ENCODE measurements at regions not wholly inside any gene's neighbourhood (a gene's known extent, or its start where the extent isn't known, plus 50 kb on each side); places are given as distances from the start of the nearest gene placed in this dataset.

- TF ChIP-seq POLR2AphosphoS5 (IDR thresholded peaks at IDR 0.05; ENCODE audit: low read depth, low read length) = no peak
- no peak for TF ChIP-seq SIN3A (IDR thresholded peaks at IDR 0.05; ENCODE audit: borderline replicate concordance, insufficient read depth, low read length)
- TF ChIP-seq REST (IDR thresholded peaks at IDR 0.05; ENCODE audit: insufficient read depth in 1 of 2, low read depth in 2 of 2, low read length in 2 of 2) = no peak
- TF ChIP-seq FOXP2 (optimal IDR thresholded peaks at IDR 0.05; ENCODE audit: borderline replicate concordance, extremely low read depth, extremely low read length, insufficient read depth) = no peak
Measured at GRCh38 chr3:41101231-41101630, 98.1 kb upstream of the CTNNB1 start.

Data from PFSK-1 (cell line).